ELF-1 (cell line): ENCODE measurements at regions not wholly inside any gene's neighbourhood (a gene's known extent, or its start where the extent isn't known, plus 50 kb on each side); places are given as distances from the start of the nearest gene placed in this dataset.

Source experiments
- DNase-seq: peaks from one replicate; pipeline ENCODE4 v3.0.0-alpha.2; 2016; ENCODE audit warnings: low read depth, low spot score

DNA sequence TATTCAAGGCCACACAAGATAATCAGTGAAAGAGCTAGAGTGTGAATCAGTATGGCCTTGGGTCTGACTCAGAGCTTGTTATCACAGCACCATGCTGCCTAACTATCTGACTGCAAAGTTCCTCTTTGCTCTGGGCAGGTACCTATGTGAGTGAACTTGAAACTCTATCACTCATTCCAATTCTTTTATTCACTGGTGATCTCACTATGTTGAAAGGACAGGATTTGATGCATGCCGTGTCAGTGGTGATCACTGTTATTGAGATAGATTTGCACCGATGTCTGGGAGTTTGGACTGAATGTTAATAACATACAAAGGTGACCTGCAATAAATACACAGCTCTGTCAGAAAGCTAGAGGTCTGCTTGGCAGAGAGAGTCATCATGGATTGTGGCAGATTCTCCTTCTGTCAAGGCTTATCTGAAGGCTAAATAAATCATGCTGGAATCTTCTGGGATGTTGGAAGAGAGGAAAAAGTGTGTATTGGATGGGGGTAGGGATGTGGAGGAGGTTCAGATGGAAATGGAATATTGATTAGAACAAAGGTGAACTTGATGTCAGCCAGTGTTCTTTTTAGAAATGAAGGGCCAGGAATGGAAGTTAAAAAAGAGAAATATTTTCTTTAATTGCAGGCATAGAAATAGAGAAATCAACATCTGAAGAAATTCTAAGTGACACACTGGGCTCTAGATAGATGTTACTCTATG, 91.8 kb upstream of the TNC start:
- DNase-seq, result no peak

DNA sequence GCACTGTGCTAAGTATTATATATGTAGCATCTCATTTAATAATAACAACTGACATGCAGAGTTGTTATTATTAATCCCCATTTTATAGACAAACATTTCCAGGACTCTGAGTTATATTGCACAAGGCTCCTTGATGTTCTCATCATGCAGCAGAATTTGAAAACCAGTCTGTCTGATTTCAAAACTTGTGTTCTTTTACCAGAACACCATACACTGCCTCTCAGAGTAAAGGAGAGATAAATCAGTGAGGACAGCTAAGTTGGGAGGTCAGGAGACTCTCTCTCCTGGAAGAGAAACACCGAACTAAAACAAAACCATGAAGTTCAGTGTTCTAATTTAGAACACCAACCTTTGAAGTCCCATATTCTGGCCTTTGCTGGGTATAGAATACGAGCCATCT, 92.7 kb upstream of the TNC start:
- no peak for DNase-seq

DNA sequence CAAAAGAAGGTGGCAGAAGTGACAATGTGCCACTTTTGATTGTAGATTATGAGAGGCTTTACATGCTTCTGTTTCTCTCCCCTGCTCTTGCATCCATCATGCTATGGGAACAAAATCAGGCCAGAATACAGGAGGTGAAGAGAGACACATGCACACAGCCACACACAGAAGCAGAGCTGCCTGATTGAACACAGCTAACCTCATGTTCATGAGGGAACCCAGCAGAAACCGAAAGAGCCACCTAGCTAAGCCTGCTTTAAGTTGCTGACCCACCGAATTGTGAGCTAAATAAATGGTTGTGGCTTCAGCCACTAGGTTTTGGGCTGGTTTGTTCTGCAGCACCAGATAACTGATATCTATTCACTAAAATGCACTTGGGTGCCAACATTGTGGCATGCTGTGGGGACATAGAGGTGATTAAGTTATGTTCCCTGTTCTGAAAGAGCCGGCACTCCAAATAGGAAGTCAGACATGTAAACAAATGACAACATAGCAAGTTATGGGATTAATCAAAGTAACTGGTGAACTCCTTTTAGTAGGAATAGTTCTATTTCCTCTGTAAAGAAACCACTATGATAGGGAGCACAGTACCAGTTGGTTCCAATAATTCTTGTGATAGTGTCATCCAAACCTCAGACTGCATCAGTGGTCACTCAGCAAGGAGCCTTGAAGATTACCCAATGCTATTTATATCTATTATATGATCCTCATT, 93.6 kb upstream of the TNC start:
- DNase-seq, result no peak

DNA sequence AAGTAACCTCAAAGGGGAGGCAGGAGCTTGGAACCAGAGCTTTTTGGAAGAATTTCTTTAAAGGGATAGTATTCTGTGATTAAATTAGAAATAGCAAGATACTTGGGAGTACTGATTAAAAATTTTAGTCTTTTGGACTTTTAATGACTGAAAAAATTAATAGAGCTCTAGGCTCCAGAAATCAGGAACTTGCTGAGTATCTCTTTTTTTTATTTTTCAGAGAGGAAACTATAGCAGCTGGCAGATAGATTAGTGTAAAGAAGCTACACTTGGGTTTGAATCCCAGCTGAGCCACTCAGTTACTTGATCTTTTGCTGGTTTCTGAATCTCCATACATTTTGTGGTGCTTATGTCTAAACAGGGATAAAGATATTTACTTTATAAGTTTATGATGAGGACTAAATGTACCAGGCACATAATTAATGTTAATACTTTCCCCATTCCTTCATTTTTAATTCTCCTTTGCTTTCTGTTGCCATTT, 94.2 kb upstream of the TNC start:
- DNase-seq, result no peak

DNA sequence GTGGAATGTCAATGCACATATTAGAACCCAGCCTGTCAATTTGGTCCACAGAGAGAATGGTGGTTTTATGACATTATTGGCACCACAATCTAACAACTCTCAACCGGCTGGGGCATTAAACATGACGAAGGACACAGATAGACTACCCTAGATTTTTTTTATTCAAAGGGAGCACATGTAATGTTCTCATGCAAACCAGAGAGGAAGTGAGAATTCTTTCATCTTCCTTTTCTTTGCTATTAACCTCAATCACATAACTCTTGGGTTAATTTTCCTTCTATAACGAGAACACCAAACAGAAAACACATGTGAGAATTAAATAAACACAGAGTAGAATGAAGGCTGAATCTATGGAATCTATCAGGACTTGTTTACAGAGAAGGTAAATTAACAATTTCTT, 94.9 kb upstream of the TNC start:
- no peak for DNase-seq

DNA sequence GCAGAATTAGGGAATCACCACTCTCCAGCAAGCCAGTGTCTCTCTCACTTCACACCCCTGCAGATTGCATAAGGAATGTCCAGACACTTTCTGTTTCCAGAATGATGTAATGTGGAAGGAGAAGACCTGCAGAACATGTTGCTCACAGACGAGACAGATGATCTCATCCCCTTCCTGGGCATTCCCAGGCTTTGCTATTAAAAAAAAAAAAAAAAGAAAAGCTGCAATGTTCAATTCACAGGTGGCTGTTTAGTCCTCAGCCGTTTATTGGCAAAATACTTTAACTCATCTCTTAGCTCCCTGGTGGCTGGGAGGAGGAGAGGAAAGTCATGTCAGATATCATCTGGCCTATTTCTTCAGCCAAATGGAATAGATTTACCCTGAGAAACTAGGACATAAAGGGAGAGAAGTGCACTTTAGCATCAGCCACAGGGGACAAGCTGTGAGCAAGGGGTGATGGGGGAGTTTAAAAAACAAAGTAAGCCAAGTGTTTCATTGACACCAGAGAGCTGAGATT, 95.9 kb upstream of the TNC start:
- DNase-seq, result peak; percentile 33

DNA sequence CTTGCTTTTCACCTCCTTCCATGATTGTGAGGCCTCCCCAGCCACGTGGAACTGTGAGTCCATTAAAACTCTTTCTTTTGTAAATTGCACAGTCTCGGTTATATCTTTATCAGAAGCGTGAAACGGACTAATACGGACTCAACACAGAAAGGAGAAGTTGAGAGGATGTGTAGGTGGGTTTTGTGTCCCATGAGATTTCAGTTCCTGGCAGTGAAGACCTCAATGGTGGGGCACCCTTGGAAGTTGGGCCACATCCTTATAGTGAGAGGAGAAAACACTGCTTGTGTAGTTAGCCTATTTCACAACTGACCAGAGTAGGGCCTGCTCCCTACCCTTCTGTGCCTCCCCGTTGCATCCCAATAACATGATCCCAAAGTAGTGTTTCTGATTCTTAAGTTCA, 98.9 kb upstream of the TNC start:
- no peak for DNase-seq

DNA sequence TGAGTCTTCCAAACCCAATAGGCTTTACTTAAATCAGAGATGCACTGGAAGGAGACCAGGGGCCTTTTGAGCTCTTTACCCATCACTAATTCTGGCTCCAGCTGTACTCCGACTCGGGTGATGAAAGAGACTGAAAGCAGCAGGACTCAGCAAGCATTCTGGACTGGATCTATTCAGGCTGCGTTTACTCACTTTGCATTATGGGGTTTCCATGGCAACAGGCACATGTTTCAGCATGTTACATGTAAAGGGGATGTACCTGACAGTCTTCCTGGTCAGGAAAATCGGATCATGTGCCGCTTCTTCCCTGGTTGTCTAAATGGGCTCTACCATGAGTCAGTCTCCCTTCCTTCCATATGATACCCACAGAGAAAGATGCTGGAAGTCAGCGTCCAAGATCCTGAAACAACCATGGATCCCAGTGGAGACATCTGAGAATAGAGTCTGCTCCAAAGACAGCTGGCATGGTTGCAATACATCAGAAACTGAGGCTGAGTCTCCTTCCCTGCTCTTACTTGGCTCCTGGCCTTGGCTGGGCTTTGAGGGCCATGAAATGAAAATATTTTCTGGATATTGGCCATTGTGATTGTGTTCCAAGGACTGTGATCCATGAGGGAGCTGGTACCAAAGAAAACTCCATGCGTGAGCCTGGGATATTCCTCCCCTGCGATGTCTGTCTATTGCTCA, 102.5 kb upstream of the TNC start:
- no peak for DNase-seq

DNA sequence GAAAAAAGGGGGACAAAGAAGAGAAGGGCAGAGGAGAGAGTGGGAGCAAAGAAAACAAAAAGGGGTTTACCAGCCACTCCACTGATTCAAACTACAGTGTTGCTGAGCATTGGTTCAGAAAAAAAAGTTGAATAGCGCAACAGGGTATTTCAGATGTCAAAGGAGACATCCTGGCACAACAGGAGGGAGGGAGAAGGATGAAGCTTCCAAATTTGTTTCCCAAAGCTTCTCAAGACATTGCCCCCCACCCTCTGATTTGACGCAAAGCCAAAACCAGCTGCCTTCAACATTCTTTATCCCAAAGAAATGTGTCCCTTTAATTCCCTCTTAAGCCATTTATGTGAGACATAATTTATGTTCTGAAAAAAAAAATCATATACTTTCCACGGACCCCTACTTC, 105.5 kb upstream of the TNC start:
- DNase-seq, result no peak

DNA sequence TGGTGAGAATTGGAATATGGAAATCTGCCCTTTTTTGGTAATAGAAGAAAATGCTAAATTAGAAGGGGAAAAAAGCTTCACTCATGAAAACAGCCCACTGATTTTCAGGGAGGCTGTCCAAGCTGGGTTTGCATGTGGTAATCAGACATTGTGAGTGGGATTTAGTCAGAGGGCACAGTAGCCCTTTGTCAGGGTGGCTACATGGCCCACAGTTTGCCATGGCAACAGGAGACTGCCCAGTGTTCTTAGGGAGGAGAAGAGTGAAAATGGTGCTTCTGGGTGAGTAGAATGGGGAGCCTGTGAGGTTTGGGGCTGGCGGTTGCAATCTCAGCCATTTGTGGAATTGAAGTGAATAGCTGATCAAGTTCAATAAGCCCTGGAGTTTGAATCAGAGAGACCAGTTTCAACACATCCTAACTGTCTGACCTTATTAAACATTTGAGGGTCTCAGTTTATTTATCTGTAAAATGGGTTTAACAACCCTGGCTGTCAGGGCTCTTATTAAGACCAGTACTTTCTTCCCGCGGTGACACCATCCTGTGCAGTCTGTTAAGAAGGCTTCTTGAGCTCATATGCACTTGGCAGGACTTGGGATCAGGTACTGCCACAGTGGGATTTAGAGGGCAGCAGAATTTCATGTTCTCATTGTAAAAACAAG, 107.6 kb upstream of the TNC start:
- no peak for DNase-seq

DNA sequence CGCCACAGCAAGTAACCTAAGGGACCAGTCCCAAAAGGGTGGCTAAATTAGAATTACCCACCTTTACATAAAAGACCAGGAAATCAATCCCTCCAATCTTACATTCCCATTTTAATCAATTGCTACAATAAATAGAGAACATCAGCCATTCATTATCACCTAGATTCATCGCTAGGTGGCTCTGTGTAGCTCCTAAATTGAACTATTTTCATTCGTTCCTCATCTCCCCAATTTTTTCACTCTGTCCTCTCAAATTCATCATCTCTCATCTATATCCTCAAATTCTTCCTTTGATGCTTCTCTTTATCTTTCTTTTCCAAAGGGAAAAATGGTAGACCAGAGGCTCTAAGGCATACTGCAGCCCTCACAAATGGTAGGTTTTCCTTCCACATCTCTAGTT, 108.2 kb upstream of the TNC start:
- DNase-seq, result no peak

DNA sequence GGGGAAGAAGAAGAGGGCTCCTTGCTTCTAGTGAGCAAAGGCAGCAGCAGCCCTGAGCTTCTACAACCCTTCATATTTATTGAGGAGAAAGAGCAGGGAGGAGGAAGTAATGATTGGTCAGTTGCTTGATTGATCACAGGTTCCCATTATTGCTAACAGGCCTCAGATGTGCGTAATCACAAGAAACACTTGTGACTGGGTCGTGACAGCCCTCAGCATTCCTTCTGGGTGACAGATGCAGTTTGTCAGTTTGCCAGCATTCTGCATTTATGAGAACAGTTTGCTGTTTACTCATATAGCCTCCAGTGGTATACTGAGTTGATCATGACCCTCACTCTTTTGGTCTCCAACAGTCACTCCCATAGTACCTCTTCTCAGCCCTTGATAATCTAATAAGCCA, 111.5 kb upstream of the TNC start:
- no peak for DNase-seq

DNA sequence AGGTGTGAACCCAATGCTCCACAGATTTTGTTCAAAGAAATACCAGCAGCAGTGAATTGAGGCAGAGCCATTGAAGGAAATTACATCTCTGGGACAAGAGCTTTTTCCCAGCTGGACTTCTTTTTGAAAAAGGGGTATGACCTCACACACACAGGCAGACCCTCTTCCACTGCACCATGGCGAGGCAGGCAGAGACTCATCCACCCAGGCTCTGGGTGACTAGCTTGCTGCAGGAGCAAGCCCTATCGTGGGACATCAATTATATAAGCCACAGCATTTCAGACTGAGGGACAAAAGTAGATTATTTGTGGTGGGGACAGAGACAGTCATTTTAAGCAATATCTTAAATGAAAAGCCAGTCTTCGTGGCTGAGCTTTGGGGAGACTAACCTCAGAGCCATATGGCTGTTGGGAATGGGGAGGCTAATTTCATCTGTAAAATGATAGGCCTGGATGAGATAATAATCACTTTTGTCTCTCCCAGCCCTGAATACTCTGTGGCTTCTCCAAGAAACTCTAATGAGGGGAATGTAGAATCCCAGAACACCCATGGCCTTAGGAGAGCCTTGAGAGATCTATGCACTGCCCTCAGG, 113.1 kb upstream of the TNC start:
- no peak for DNase-seq

DNA sequence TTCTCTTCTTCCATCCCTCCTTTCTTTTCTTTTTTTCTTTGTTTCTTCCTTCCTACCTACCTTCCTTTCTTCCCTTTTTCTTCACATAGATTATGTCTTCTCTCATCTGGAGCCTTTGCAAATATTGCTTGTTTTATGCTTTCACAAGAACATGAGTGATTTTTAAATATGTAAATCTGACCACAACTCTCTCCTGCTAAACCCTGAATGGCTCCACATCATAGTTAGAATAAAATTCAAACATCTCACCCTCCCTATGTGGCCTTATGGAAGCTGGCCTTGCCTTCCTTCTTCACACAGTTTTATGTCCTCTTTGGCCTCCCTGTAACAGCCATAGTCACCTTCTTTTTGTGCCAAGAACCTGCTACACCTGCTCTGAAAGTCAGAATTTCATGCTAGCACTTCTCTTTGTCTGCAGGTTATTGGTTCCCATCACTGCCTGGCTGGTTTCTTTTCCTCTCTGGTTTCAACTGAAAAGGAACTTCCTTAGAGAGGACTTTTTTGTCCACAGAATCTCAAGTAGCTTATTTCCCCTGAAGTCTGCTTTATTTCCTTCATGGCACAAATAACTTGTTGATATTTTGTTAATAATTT, 114.3 kb upstream of the TNC start:
- DNase-seq, result no peak

DNA sequence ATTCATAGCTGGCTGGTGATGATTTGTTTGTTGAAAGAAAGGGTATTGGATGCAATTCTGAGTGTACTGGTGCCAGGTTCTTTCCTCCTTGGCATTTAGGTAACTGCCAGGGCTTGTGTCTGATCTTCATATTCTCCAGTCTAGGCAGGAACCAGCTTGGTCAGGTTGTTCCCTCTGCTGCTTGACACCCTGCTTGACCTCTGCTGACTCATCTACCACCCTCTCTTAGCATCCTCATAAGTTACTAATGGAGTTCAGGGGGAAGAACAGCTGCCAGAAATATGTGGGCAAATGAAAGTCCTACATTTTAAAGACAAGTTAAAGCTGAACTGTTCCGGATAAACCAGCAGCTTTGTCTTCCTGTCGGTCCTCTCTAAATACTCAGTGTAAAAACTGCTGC, 116.1 kb upstream of the TNC start:
- DNase-seq, result peak; percentile 14

DNA sequence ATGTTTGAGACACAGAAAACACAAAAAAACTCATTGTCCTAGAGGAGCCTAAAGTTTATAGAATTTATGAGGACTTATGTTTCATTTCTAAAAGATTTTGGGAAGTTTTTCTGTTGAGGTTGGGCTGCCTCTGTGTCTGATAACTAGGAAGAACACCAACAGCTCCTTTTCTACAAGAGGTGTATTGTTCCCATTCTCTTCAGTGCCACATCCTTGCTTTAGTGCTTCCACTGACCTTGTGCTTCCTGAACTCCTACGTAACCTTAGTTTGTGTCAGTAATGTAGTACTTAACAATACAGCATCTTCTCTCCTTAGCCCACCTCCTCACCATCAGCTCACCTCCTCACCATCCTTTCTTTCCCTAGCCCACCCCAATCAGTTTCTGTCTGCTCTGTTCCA, 117.3 kb upstream of the TNC start:
- no peak for DNase-seq

DNA sequence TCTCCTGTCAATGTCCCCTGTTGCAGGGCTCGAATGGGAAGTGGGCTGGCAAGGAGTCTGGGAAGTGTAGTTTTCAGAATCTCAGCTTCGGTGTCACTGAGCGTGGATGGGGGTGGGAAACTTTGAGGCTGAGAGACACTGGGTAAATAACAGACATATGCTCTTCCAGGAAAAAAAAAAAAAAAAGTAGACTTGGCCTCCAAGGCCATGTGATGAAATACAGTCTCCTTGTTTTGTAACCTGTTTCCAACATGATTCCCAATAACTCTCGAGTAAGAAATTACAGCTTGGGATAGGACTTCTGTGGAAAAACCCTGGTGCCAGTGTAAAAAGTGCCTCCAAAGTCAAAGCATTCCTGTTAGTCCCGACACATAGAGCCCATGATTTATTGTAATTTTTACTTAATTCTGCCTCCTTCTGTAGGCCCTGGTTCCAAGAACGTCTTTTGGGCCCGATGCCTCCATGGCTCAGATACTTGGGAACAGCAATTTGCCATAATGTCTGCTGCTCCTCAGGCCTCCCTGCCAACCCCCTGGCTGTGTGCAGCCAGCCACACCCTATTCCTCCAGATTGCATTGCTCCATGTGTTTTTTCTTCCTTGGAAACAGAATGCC, 119.5 kb upstream of the TNC start:
- no peak for DNase-seq

DNA sequence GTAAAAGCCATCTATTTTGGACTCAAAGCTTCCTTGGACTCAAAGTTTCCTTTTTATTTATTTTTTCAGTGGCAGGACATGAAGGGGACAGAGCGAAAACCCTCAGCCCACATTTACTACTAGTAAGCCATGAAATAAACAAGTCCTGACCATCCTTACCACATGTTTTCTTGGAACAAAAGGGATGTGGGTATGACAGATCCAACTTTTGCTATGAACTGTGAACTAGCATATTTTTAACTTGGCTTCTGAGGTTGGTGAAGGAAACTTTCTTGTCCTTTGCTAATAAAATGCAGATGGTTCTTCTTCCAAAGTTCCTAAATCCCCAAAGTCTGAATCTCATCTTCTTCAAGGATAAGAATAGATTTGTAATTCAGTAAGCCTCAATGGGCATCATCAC, 122.7 kb upstream of the TNC start:
- DNase-seq, result no peak

DNA sequence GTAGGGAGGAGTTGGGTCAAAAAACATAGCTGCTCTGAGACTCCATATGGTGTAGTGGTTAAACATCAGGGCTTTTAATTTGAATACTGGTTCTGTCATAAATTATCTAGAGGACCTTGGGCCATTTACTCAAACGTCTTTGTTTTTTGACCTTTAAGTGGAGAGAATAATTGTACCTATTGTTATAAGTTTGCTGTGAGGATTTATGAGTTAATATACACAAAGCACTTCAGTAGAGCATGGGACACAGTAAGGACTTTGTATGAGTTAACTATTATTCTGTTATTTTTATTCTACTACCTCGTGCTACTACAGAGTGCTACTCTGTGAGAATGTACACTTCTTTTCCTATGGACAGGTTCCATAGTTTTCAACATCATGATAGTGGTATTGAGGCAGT, 123.7 kb upstream of the TNC start:
- no peak for DNase-seq

DNA sequence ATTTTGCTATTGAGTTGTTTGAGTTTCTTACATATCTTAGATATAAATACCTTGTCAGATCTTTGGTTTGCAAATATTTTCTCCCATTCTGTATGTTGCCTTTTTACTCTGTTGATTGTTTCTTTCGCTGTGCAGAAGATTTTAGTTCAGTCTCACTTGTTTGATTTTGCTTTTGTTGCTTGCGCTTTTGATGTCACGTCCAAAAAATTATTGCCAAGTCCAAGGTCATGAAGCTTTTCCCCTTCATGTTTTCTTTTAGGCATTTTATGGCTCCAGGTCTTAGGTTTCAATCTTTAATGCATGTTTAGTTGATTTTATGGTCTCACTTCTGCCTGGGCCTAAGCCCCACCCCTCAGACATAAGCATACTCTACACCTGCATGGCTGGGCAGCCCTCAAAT, 131.5 kb upstream of the TNC start:
- no peak for DNase-seq

DNA sequence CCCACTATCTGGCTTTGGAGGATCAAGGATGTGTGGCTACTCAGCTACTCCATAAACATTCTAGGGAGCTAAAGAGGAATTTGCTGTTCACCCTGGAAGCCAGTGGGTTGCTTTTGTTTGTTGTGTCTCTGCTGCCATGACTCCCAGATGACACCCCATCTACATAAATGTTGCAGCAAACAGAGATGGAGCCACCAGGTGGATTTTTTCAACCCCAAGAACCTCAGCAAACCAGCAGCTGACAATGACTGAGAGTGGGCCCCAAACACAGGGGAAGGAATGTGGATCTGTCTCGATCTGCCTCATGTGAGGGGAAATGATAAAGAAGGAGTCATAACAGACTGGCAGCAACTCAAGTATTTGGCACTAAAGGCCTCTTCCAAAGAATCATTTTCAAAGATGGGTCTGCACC, 132.7 kb upstream of the TNC start:
- DNase-seq, result no peak
